ENCODE measurements at regions not wholly inside any gene's neighbourhood (a gene's known extent, or its start where the extent isn't known, plus 50 kb on each side); places are given as distances from the start of the nearest gene placed in this dataset.

DNA sequence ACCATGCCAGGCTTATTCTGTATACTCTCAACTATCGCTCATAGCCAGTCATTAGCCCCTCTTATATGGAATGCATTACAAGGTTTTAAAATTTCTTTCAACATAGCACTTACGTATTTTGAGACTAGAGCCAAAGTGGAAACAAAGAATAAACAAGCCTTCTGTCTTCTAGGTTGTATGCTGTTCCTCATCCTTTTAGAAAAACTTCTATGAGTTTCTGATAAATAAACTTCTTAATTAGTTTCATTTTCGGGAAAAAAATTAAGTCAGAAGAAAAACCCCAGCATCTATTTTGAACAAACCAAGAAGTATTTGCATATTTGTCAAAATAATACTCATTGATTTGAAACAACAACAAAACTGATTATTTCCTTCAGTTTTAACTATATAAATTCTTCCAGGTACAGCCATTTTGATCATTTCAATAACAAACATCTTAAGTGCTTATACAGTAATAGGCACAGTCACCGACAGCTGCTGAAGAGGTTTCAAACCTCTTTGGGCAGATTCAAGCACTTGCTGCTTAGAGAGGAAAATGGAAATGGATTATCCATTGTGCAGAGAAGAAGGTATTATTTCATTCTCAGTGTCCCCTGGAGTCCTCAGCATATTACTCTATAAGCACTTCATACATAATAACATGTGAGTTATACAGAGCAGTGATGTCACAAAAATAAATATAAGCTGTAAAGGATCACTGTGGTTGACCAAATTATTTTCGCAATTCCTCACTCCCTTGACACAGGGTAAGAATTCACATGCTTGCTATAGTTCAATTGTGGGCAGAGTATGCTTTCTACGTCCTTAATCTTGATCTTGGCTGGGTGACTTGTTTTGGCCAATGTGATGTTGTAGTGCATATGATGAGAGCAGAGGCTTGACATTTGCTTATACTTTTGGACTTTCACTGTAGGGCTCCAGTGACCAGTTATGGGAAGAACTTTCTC lies 833.8 kb downstream of the TRIB2 start:
- no peak for DNase-seq

DNA sequence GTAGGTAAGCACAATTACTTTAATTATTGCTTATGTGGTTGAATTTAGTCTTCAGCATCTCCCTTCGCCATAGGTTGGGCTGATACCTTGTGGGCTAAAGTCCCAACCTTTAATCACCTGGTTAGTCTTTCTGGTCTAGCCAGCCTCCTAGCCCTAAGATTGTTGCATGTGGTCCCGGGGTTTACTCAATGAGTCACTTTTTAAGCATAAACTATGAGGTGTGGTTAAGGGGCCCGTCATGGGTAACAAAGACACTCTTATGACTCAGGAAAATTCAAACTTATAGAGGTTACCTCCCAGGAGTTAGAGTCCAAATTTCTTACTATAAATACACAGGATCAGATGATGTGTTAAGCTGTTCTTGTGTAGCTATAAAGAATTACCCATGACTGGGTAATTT lies 841.6 kb downstream of the TRIB2 start:
- no peak for DNase-seq

DNA sequence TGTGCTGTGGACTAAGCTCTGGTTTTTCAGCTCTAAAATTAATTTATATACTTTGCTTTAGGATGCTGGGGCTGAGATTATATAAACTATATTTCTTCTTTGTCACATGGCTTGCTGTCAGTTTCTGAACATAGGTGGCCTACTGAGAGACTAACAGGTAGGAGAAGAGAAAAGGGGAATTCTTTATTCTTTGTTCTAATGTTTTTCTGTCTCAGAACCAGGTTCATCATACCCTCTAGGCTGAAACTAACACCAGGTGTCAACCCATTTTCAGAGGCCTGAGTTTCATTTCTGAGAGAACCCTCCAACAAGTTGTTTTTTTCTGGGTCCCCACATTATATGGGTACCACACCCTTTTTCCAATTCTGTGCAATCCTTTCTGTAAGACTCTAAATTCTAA lies 843.6 kb downstream of the TRIB2 start:
- no peak for DNase-seq

DNA sequence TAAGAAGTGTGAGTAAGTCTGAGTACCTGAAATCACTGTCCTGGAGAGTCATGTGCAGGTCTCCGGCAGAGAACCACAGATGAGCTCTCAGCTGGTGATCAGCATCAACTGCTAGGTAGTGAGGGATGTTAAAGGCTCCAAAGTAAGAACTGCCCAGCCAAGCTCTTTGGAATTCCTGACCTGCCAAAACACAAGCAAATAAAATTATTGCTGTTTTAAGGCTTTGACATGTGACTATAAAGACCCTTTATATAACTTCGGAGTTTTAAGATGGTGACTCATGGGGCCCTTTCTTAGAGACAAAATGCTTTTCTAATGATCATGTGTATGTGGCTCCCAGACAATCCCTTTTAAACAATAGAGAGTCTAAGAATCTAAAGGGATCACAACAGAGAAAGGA lies 855.7 kb downstream of the TRIB2 start:
- DNase-seq = no peak

DNA sequence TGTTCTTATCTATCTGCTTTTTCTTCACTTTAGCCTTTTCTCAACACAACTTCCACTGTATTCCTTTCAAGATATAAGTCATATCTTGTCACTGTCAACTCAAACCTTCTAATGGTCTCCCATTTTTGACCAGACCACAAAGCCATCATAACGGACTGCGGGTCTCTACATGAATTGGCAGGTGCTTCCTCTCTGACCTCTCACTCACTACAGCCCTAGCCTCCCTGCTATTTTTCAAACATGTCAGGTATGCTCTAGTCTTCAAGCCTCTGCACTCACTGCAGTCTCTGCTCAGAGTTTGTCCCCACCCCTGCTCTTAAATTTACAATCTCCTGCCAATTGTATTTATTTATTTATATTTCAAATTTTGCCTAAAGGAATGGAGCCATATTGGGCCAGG lies 858.1 kb downstream of the TRIB2 start:
- DNase-seq = no peak

DNA sequence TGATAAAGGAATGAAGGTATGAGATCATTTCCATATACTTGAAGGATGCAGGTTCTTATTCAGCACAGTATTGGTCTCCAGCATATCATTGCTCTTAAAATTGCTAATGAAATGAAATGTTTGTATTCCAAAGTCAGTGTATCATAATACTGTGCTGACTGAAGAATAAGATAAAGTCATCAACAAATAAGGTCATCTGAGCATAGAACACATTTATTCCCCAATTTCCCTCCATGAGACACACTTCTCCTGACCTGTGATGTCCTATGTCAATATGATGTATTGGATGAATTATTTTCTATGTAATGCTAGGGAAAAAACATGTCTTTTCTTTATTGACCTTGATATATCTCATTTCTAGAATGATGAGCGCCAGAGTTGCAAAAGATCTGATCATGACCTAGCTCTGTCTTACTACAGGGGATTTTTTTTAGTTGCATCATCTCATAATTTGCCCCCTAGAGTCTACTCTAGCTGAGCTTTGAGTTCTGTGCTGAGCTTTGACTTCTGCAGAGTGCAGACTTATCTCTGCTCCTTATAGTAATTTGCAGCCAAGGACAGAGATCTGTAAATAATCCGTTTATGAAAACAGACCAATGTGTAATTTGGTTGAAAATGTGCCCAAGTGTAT lies 859.8 kb downstream of the TRIB2 start:
- DNase-seq = no peak

DNA sequence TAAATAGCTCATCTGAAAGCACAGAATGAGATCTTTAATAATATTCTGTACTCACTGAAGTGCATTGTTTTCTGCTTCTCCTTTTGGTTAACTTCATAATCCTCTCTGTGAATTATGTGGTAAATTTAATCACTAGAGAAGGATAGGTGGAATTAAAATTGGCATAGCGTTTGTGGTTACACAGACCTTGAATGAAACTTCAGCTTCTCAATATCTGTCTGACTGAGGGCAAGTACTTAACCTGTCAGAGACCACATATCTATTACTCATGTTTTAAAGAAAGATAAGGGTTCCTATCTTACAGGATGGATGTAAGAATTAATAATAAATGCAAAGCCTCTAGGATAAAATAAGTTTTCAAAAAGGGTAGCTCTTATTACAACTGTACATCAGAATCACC lies 861.8 kb downstream of the TRIB2 start:
- DNase-seq = no peak

DNA sequence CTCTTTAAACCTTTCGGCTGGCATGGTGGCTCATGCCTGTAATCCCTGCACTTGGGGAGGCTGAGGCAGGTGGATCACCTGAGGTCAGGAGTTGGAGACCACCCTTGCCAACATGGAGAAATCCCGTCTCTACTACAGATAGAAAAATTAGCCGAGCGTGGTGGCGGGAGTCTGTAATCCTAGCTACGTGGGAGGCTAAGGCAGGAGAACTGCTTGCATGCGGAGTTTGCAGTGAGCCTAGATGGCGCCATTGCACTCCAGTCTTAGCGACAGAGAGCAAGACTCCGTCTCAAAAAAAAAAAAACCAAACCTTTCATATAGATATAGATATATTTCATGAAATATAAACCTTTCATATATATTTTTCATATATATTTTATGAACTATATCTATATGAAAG lies 864.7 kb downstream of the TRIB2 start:
- no peak for DNase-seq

DNA sequence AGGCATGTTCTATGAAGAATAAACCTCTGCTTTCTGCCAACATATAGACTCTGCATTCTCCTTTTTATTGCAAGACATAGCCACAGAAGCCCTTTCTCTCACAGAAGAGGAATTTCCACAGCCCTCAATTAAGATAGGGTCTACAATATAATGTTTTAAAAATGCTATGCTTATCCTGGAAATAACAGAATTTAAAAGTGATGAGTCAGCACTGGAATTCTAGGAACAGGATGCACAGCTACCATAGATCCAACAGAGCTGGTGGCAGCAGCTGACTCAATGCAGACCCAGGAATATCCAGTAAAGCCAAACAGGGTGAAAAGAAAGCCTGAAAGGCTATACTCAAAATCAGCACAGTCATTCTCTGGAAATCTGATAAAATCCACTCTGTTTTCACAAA lies 866.9 kb downstream of the TRIB2 start:
- no peak for DNase-seq

DNA sequence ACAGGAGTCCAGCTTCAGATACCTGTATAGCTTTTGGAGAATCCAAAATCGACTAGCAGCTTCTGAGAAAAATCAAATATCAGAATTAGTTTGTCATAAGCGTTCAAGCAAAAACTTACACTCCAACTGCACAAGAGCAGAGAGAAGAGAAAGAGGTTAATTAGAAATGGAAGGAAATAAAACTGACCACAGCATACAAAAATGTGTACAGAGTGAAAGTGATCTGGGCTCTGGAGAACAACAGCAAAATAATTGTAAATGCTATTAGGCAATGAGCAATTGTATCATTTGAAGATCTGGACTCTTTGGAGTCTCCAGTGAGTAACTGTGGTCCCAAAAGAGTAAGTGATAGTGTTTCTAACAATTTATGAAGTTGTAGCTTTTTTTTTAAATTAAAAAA lies 867.3 kb downstream of the TRIB2 start:
- DNase-seq = no peak

DNA sequence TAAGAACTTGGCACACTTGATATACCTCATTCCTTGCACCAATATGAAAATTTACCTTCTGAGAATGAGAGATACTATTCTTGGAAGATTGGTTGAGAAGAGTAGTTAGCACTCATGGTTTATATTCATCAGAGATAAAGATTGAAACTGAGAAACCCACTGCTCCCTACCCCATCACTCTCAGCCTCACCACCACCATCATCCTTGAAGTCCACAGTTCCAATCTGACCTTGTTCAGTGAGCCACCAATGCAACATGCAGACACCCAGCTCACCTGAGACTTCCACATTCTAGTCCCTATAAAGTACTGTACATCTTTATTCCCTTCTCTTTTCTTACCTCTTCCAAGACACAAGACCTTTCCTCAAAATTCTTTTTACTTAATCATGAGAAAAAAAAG lies 869.0 kb downstream of the TRIB2 start:
- DNase-seq = no peak

DNA sequence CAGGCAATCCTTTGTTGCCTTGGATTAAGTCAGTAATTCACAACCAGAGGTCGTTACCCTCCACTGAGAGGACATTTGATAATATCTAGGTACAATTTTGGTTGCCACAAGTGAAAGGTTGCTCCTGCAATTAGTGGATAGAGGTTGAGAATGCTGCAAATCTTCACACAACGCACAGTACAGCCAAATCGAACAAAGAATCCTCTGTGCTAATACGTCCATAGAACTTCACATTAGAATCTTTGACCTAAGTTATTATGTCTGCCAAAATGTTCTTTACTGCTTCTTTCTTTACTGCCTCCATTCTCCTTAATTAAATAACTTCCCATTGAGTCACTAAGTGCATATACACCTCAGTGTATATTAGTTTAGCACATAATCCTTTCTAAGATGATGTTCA lies 879.5 kb downstream of the TRIB2 start:
- no peak for DNase-seq

DNA sequence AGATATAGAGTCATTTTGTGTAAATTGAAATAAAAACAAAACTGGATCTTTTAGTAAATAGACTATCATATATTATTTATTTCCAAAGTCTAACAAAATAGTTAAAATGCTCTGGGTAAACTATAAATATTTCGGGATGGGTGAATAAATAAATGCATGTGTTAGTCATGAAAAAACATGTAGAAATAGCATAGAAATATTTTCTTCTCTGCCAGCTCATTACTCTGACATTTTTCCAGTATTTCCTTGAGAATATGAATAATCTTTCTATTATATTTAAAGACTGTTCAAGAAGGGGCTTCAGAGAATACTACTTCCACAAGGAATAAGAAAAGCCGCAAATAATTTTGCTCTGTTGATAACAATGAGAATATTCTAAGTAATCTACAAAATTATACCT lies 880.4 kb downstream of the TRIB2 start:
- DNase-seq = no peak

DNA sequence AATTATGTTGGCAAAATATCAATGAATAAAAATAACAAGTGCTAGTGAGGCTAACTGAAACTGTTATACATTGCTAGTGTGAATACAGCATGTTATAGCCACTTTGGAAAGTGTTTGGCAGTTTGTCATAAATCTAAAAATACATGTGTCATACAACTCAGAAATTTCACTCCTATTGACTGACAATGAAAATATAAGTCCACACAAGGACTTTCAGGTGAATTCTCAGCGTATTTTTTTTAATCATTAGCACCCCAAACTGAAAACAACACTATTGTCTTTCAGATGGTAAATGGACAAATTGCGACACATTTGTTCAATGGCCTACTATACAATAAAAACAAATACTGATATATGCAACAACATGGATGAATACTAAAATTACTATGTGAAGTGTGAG lies 884.8 kb downstream of the TRIB2 start:
- no peak for DNase-seq

DNA sequence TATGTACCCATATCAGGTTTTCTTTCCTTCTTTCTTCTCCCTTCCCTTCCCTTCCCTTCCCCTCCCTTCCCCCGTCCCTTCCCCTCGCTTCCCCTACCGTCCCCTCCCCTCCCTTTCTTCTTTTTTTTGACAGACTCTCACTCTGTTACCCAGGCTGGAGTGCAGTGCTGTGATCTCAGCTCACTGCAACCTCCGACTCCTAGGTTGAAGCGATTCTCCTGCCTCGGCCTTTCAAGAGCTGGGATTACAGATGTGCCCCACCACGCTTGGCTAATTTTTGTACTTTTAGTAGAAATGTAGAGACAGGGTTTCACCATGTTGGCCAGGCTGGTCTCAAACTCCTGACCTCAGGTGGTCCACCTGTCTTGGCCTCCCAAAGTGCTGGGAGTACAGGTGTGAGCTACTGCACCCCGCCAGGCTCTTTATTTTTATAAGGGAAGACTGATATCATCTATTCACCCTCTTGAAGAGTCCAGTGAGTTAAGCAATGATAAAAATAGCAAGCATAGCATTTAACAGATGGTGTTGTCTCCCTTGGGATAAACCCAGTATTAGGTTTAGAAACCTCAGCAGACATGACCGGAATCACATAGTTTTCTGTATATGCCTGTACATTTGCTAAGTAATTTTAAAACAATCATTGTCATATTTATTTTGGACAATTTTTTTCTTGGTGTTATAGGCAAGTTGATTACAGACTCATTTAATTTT lies 888.4 kb downstream of the TRIB2 start:
- DNase-seq = no peak

DNA sequence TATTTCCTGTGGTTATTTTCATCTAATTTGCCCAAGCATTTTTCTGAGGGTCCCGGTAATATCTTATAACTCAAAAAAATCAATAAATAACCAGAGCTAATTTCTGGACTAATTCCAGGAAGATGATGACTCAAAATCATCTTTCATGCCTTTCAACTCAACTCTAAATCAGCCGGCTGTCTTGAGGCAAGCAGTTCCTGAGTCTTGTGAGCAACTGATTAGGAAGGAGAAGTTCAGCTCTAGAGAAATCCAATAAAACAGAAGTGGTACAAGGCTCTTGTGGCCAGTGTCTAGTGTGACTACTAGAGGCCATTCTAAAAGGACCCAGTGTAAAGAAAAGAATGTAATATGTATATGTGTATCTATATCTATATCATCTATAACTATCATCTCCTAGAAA lies 890.4 kb downstream of the TRIB2 start:
- DNase-seq = no peak

DNA sequence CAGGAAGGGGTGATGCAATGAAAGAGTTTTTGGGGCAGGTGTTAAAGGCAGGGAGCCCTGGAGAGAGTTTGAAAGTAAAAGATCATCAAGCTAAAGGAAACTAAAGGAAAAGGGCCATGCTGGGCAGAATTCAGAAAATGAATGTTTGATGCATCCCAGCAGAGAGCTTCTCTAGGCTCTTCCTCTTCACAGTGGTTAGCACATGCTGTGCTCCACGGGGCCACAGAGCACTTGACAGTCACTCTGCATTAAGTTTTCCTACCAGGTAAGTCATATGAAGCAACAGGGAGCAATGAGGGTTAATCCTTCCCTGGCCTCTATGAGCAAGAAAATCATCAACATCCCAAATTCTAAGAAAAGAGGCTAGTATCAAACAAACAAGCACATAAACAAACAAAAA lies 895.2 kb downstream of the TRIB2 start:
- no peak for DNase-seq

DNA sequence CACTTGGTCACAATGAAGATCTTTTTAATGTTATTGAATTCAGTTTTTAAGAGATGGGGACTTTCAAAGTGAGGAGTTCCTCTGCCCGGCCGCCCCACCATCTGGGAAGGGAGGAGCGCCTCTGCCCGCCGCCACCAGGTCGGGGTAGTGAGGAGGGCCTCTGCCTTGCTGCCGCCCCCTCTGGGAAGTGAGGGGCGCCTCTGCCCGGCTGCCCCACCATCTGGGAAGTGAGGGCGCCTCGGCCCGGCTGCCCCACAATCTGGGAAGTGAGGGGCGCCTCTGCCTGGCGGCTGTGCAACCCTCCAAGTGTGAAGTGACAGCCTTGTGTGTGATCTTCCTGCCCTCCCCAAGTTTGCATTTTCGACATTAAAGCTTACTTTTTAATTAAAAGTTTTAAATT lies 899.3 kb downstream of the TRIB2 start:
- no peak for DNase-seq

DNA sequence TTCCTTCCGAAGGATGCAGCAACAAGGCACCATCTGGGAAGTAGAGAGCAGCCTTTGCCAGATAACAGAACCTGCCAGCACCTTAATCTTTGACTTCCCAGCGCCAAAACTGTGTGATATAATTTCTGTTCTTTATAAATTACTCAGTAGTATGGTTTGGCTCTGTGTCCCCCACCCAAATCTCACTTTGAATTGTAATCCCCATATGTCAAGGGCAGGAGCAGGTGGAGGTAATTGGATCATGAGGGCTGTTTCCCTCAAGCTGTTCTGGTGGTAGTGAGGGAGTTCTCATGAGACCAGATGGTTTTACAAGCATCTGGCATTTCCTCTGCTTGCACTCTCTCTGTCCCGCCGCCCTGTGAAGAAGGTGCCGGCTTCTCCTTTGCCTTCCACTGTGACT lies 899.9 kb downstream of the TRIB2 start:
- no peak for DNase-seq

DNA sequence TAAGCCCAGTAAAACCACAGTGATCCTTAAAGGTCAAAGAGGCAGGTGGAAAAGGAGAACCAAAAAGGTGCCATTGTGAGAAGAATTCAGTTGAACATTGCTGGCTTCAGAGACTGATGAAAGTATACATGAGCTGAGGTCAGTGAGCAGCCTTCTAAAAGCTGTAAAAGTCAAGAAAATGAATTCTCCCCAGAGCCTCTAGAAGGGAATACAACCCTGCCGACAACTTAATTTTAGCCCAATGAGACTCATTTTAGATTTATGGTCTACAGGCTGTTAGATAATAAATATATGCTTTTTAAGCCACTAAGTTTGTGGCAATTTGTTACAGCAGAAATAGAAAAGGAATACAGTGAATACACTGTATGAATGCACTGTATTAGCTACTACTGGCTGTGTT lies 911.4 kb downstream of the TRIB2 start:
- no peak for DNase-seq

DNA sequence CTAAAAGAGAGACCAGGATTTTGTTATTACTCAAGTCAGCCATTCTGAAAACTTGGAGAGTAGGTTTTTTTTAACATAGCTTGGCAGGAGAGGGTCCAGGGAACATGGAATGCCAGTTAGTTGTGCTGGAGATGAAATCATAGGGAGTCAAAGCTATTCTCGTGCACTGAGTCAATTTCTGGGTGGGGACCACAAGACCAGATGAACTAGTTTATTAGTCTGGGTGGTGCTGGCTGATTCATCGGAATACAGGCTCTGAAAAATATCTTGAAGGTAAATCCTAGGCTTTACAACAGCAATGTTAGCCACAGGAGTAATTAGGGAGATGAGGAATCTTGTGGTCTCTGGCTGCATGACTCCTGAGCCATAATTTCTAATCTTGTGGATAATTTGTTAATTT lies 921.4 kb downstream of the TRIB2 start:
- no peak for DNase-seq

DNA sequence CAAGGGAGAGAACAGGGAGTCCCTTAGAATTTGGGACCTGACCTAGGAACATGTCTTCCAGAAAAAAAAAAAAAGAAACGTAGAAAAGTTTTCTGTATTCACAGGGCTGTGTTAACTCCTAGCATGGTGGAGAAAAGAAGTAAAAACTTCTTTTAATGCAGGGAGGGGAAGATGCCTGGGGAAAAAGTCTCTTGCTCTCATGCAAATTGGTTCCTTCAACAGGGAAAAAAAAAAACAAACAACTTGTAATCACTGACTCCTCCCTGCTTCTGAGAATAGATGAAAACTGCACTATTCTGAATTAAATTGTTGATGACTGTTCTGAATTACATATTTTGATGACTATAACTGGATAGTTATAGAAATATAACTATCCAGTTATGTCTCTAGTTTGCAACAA lies 933.2 kb downstream of the TRIB2 start:
- DNase-seq = no peak

DNA sequence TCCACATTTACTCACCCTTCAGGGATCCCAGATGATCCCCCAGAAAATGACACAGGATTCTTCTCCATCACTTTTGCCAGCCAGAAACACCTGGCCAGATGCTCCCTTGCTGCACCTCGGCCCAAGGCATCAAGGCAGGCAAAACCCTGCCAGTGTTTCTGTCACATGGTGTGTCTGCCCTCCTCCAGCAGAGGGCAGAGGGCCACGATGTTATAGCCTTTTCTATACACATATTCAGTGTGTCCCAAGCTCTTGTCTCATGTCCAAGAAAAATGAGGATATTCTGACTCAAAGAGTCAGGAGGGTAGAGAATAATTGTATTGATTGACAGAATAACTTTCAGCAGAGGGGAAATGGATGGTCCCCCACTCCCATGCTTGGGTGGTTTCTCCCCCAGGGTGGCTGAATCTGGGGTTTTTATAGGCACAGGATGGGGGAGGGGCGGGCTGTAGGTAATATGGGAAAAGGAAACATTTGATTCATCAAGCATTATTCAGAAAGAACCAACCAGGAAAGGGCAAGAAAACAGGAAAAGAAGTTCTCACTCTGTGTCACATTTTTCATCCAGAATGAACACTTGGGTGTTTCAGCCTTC lies 933.9 kb downstream of the TRIB2 start:
- DNase-seq = peak; percentile 12

DNA sequence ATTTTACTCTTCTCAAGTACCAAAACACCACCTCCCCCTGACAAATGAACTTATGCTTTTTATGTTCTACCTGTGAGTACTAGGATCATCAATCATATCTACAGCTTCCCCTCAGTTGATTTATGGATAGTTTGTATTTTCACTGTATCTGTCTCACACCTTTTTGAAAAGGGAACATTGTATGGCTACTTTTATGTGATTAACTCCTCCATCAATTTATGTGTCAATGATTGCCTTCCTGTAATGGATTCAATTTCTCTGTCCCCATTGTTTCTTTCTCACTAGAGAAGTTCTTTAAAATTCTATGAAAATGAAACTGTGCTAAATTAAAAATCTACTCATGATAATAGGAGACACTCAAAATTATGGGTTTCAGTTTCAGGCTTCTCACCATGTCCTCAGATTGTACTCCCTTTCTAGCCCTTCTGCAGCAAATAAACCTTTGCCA lies 935.0 kb downstream of the TRIB2 start:
- DNase-seq = no peak

All from hematopoietic multipotent progenitor cell treated with erythropoietin and hydrocortisone succinate and interleukin-3 and kit ligand, for 6 days (in vitro differentiated cells).